OCI-LY3 (cell line): ENCODE measurements at regions not wholly inside any gene's neighbourhood (a gene's known extent, or its start where the extent isn't known, plus 50 kb on each side); places are given as distances from the start of the nearest gene placed in this dataset.

ENCODE experiments used
- EZH2phosphoT487 ChIP-seq: fragments of 200-600 bp; shearing (Covaris generic); IDR thresholded peaks from 2 replicates; pipeline ENCODE4 v1.6.1; 2018; ENCODE audit warnings: antibody characterized with exemption, mixed run types, low read depth
- TF ChIP-seq, protein P1 (sequence below): fragments of 200-600, 300-600 bp; sonication (generic); IDR thresholded peaks from 2 replicates; pipeline ENCODE4 v1.5.1; 2014; ENCODE audit warnings: antibody characterized with exemption, low read length, low read depth

- TF ChIP-seq, protein P1, sequence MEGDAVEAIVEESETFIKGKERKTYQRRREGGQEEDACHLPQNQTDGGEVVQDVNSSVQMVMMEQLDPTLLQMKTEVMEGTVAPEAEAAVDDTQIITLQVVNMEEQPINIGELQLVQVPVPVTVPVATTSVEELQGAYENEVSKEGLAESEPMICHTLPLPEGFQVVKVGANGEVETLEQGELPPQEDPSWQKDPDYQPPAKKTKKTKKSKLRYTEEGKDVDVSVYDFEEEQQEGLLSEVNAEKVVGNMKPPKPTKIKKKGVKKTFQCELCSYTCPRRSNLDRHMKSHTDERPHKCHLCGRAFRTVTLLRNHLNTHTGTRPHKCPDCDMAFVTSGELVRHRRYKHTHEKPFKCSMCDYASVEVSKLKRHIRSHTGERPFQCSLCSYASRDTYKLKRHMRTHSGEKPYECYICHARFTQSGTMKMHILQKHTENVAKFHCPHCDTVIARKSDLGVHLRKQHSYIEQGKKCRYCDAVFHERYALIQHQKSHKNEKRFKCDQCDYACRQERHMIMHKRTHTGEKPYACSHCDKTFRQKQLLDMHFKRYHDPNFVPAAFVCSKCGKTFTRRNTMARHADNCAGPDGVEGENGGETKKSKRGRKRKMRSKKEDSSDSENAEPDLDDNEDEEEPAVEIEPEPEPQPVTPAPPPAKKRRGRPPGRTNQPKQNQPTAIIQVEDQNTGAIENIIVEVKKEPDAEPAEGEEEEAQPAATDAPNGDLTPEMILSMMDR, result no peak
- no peak for TF ChIP-seq EZH2phosphoT487
These were observed 254.2 kb downstream of the EN1 start for GRCh38 chr2:118593257-118593656.
